Daoy (cell line): ENCODE measurements at regions not wholly inside any gene's neighbourhood (a gene's known extent, or its start where the extent isn't known, plus 50 kb on each side); places are given as distances from the start of the nearest gene placed in this dataset.

ENCODE experiments used
- DNase-seq: peaks from one replicate; pipeline ENCODE4 v3.0.0-alpha.2; 2015; ENCODE audit warnings: low read depth

DNA sequence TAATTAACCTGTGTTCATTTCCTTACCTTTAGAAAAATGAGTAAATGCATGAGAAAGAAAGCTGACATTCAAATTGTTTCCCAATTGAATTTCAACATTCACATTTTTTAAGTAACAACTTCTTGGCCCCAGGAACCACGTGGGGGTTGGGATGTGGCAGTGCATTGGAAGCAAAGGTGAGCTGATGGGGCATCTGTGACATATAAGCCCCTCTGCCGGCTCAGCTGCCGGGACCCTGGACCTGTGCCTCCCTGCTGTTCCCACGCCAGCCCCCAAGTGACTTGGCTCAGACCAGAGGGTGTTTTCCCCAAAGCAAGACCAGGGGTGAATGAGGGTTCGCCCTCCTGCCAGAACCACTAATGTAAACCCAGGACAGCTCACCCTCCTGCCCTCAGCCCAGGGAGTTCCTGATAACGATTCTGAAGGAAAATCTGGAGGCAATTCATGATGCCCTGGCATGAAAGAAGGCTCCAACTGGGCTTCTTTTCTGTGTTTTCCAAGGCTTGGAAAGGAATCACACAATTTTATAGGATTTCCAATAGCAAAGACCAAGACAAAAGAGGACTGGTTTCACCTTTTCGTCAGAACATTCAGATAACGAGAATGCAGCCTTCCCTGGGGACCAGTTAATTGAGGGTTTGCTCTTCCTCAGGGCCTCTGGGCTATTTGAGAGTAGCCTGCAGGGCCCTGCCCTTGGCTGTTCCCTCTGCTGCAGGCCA lies 193.2 kb upstream of the TWIST2 start:
- DNase-seq = no peak

DNA sequence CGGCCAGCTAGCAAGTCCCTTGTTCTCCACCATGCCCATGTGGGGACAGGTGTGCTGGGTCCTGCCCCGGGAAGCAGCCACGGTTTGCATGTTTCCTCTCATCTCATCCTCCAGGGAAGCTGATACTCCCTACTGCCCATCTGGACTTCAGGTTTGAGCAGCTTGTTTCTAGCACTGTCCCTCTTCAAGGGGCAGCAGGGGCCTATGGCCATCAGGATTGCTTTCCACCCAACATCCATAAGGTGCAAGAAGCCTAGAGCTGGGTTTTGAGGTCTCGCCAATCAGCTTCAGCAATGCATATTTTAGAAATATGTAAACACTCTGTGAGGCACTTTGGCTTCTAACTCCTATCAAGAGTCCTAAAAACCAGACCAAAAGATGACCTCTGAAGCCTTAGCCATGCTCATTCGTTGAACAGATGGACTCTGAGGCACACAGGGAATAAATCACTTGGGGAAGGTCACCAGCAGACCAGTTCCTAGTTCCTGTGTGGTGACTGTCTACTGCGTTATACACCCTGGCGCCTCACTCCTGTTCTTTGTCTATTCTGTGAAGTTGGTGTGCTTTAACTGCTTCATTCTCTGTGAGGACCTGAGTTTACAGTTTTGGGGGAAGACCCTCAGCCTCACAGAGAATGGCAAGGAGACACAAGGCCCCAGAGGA lies 192.6 kb upstream of the TWIST2 start:
- no peak for DNase-seq

DNA sequence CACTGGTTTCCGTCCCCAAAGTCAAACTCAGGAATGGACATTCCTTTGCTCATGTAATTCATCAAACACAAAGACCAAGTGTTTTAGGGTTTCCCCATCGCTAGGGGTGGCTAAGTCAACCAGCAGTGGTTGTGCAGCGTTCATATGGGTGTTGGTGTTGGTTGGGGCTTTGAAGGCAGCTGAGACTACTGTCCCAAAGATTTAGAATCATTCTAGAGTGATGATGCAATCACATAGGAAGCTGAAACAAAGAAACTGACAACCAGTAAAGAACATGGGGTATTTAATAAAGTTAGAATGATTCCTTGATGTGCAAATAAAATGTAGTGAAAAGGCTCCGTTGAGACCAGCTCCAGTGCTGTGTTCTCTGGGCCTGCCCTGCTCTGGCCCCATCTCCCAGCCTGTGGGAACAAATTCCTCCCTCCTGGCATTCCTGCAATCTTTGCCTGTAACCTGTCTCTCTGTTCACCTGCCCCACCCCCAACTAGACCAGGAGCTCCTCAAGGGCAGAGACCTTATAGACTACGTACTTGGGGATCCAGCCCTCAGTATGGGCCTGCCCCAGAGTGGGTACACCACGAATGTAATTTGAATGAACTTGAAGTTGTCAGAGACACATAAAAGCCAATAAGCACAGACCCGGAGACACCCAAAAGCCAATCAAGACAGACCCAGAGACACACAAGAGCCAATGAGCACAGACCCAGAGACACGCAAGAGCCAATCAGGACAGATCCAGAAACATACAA lies 191.7 kb upstream of the TWIST2 start:
- no peak for DNase-seq

DNA sequence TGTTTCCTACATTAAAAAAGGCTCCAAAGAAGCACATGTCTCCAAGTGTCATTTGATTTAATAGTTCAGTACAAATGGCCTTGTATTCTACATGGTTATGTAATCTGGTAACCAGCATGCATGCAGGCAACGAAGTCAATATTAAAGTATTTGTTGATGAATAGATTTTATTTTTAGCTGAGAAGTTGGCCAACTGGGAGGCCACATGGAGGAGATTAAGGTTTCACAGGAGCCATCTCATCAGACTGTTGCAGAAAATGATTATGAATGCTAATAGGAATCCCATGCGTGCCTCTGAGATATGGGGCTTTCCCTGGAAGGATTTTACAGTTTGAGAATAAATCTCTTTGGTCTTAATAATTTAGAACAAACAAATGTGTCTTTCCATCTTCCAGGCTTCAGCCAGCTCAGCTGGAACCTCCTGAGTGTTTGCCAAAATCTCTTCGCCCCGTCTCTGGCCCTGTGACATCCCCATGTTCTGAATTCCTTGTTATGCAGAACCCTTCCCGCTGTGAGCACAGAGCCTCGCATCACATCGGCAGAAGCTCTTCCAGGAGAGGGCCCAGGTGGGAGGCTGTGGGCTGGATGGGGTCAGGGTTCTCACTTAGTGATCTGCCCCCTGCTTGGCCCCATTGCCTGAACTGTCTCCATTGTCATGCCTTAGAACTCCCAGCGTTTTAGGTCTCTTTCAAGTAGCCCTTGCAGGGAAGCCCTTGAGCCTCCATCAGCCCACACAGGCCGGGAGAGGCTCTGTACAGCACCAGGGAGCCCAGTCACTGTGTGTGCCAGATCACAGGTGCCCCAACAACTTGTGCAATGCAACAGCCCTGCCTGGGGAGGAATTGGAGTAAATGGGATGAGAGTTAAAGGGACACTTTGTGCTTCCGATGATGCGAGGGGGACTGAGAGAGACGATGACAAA lies 190.5 kb upstream of the TWIST2 start:
- DNase-seq = no peak

DNA sequence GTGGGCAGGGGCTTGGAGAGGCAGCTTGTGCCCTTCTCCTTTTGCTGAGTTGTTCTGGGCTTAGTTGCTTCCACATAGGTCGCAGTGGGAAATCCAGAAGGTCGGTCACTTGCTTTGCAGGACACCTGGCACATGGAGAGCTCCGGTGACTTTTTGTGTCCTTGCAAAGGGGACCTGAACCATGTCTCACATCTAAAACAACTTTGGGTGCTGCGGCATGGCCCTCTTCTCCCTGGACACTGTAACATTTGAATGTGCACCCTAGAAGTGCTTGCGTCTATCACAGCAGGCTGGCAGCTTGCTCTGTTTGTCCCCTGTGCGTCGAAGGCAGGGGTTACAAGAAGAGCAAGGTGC lies 189.9 kb upstream of the TWIST2 start:
- DNase-seq = no peak

DNA sequence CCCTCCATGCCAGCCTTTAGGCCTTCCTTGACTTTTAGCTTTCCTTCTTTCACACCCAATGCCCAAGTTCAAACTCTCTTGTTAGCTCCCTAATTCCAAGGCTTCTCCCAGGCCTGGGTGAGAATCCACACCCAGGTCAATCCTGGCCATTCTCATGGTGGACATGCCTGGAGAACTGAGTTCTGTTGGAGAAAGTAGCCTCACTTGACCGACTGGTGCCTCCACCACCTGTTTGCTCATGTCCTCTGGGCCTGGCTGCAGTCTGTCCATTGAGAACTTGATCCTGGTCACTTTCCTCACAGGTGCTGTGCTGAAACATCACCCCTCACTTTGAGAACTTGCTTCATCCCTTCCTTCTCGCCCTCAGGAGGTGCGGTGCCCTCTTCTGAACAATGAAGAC lies 189.1 kb upstream of the TWIST2 start:
- DNase-seq = no peak

DNA sequence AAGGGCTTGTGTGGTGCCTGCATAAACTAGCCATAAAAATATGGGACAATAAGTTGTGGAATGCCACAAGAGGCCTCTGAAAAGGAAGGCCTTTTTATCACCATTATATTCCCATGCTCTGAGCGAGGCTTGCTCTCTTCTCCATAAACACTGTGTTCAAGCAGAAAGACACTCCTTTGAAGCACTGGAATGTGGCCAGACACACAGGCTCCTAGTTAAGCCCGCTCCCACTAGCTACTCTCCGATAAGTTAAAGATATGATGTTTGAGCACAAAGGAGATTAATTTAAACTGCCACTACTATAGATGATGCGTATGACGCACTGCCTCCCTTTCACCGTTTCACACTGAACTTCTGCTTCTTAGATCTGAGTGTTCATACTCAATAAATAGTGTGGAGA lies 188.7 kb upstream of the TWIST2 start:
- no peak for DNase-seq

DNA sequence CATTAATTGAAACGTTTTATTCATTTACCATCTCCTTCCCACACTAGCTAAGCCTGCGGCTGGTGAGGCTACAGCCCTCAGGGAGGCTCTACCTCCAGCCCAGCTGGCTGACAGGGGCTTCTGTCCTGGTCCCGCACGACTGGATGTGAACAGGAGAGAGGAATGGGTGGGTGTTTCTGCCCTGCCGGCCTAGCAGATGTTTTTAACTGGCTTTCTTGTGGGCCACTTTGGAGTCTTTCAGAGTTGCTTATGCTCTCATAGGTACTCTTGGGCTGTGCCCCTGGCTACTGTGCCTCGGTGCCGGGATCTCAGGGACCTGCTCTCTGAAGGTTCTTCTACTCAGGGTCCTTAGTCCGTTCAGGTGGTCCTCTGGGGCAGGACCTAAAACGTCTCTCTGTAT lies 184.3 kb upstream of the TWIST2 start:
- DNase-seq = no peak

DNA sequence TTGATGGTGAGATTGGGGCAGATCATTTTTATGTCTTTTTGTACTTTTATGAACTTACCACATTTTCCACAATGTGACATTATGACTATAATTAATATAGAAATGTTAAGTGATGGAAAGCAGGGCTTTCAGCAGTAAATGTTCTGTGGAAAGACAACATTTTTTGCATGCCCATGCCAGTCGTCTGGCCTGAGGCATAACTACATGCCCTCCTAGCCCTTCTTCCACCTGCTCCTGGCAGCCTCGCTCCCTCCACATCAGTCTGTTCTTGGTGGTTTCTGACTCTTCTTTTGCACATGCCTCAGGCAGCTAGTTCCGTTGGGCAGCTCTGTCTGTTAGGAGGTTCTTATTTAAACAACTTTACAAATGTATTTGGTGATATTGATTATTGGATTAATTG lies 182.0 kb upstream of the TWIST2 start:
- no peak for DNase-seq

DNA sequence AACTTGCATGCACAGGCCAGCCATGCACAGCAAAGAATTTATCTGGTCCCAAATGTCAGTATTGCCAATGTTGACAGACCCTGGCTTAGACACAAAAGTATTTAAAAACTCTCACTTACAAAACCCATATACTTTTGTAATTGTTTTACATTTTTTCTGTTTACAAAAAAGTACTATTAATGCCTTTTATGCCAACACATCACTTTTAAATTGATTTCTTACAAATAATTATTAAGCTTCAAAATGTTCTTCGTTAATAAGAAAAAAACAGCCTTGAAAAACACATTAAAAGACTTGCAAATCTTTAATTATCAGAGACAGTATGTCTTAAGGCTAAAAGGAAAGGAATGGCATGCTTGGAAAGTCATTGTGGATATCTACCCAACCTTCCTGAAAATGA lies 181.3 kb upstream of the TWIST2 start:
- DNase-seq = no peak

DNA sequence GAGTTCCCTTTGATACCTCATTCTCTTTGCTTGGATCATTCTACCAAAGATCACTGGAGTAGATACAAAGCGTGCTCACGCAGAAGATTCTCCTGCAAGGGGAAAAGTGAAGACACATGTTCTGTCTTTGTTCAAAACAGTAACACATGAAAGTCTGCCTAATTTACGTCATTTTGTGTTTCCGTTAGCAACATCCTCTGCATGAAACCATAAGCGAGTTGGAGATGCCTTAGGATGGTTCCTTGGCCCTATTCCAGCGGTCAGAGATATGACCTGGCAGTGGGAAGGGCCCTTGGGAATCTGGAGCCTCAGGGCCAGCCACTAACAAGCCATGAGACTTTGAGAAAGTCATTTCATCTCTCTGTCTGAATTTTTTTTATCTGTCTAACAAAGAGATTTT lies 180.9 kb upstream of the TWIST2 start:
- DNase-seq = no peak

DNA sequence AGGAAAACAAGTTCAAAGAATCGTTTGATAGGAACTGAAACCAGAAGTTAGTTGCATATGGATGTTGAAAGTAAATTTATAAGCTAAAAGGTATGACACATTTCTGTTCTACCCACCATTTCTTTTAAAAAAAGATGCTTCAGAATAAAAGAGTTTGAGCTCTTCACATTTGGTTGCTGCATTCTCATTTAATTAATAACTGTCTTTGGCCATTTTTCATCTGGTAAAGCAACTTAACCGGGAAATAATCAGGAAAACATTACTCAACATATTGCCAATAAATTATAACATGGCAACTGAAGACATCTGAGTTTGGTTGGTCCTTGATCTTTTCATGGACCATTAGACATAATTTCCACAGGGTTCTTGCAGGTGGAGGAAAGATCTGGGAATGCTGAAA lies 180.2 kb upstream of the TWIST2 start:
- no peak for DNase-seq

DNA sequence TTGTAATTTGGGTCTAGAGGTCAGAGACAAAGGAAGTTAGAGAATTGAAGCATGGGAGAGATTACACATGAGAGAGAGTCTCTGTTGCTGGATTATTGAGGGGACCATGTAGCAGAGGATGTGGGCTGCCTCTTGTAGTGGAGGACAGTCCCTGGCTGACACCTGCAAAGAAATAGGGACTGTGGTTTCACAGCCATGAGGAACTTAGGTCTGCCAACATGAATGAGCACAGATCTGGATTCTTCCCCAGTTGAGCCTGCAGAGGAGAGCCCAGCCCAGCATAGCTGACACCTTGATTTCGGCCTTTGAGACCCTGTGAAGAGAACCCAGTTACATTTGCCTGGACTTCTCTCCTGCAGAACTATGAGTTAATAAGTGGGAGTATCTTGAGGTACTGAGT lies 179.5 kb upstream of the TWIST2 start:
- DNase-seq = no peak

DNA sequence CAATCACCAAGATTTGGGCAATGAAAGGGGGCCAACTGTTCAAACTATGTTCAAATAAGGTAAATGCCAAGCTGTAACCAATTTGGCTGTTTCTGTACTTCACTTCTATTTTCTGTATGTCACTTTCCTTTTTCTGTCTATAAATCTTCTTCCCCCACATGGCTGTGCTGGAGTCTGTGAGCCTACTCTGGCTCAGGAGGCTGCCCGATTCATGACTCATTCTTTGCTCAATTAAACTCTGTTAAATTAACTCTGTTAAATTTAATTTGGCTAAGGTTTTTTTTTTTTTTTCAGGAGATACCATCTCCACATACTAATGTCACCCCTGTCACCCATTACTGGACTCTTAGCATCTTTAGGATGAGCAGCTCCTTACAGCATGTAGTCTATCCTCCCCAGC lies 178.8 kb upstream of the TWIST2 start:
- DNase-seq = no peak

DNA sequence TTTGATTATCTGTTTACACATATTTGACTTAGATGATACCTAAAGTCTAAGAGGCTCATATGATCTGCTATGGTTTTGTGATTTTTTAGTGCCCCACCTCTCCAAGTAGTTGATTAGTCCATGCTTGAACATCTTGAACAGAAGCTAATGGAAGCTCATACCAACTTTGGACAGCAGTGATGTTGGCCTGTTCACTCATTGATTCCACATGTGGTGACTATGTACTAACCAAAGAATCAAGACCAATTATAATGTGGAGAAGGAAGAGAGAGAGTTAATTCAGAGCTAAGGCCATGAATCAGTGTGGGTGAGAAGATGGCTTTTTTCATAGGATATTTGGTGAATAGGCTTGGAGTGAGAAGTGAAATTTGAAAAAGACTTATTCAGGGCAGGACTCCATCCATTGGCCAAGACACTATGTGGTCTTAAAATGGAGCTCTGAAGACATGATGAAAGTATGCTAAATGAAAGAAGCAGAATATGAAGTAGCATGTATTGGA lies 178.3 kb upstream of the TWIST2 start:
- DNase-seq = no peak

DNA sequence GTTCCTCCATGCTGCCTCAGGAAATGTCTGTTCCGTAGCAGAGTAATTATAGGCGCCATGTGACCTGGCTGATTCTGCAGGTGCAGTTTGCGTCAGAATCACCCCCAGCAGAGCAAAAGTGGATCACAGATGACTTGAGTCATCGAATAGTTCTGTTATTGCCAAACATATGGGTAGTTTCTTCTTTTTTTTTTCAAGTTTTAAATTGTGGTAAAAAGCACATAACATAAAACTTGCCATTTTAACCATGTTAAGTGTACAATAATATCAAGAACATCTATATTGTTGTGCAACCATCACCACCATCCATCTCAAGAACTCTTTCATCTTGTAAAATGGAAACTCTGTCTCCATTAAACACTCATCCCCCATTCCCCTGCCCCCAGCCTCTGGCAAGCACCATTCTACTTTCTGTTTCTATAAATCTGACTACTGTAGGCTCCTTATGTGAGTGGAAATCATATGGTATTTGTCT lies 177.7 kb upstream of the TWIST2 start:
- no peak for DNase-seq

DNA sequence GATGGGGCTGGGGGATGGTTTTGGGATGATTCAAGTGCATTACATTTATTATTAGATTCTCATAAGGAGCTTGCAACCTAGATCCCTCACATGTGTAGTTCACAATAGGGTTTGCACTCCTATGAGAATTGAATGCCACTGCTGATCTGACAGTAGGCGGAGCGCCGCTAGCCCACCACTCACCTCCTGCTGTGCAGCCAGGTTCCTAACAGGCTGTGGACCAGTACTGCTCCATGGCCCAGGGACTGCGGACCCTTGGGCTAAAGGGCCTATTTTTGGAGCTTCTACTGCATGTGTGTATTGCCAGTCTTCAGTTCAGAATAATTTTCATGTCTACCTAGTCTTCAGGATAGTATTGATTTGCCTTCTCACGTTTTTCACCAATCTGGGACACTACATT lies 165.3 kb upstream of the TWIST2 start:
- no peak for DNase-seq

DNA sequence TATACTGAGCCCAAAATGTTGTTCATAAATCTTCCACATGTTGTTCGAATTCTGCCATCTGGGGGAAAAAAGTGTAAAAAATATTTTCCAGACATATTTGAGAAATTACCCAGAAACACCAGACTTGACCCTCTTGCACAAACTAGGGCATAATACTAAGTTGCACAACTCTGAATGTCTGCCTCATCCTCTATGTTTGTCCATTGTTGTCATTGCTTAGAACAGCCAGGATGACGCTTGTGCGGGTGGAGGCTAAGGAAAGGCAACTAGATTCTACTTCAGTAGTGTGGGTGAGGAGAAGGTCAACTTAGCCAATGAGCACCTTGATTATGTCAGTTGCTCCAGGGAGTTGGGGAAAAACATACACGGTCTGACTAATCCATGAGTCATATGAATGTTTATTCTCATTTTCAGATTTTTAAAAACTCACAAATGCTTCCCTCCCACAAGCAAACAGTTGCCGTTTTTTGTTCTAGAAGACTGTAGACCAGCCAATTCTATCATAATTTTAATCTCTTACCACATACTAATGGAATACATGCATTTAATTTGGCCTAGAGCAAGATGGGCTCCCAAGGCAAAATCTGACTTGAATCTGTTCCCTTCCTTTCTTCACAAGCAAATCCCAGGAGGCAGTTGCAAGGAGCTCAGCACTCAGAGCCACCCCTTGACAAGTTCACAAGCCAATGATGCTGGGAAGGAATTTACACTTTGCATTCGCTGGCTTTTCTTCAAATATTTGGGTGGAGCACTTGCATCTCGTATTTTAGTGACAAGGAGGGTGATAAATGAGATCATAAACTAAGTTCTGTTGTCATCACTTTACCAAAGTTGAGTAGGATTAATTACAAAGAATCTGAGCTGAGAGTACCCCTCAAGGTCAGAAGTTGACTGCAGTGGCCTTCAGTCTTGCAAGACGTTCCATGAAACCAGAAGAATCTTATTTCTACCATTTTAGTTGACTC lies 163.2 kb upstream of the TWIST2 start:
- DNase-seq = peak; percentile 83

DNA sequence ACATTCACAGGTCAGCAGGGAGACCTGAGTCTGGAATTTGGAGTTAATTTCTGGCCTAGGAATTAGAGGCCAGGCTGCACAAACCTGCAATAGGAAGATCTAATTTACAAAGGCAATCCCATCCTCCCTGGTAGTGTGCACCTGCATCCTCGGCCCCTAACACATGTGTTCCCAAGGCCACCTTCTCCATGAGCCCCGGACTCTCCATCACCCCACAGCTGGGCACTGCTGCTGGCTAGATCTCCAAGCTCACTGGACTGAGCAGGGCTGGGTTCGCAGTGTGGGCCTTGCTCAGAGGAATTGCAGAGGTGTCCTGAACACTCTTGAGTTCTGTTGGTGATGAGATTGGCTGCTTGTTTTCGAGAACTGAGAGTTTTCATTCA lies 162.6 kb upstream of the TWIST2 start:
- DNase-seq = no peak

DNA sequence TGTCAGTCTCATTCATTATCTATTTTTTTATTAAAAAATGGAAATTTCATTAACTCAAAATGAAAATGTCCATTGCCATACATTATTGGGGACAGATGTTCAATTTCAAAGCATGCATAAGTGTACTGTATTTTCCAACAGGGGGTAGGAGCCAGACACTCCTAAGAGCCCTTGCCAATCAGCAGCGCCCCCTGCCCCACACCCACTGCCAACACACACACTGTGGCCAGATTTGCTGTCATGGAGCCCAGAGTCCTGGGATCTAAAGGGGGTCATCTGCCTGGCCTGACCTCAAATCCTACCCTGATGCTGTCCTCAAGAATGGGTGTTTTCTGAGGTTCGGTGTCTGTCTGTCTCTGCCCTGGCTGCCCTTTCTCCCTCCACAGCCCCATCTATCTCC lies 162.2 kb upstream of the TWIST2 start:
- DNase-seq = no peak

DNA sequence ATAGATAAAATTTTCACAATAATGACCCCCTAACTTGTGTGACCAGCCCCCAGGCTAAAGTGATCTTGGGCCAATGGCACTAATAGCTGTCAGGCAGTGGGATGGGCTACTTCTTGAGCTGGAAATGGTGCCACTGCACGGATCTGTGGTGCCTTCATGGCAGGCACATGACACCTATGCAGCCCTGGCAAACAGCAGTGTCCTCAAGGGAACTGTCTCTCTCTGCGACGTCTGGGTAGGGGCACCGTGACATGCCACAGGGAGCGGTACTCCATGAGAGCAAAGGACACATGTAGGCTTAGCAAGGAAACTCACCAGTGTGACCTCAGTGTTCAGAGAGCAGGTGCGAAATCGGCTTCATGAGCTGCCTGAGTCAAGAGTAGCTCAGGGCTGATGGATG lies 161.7 kb upstream of the TWIST2 start:
- DNase-seq = no peak
